ENCODE measurements at regions not wholly inside any gene's neighbourhood (a gene's known extent, or its start where the extent isn't known, plus 50 kb on each side); places are given as distances from the start of the nearest gene placed in this dataset.

DNA sequence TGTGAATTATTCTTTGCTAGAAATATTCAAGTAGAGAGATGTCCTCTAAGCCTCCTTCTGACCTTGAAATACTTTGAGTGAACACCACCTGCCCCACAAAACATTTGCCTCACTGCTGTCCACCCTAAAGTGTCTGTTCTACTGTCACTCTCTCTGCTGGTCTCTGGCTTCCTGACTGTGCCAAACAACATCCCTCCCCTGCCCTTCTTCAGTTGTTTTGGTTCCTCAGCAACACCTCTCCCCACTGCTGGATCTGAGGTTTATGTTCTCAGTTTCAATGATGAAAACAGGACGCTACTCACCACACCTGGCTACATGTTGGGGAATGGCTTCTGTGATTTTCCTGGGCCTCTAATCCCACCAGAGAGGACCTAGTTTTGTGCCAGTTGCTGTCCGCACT lies 456.9 kb downstream of the BCOR start:
- DNase-seq (ENCODE audit: low read depth): no peak

DNA sequence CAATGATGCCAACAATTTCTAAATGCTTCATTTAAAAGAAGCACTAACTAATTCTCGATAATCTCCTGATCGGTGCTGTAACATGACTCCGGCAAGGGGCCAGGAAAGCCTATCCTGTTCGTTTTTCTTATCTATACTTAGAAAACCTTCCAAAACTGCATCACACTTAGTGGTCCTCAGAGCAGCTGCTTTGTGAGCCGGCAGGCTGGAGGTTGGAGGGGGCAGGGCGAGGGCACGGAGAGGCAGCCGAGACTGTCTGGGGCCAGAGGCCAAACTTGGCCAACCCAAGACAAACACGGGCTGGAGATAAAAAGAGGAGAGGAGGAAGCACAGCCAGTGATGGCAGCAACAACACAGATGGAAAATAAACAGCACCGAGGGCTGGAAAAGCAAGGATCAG lies 455.7 kb downstream of the BCOR start:
- no peak for DNase-seq (ENCODE audit: low read depth)

DNA sequence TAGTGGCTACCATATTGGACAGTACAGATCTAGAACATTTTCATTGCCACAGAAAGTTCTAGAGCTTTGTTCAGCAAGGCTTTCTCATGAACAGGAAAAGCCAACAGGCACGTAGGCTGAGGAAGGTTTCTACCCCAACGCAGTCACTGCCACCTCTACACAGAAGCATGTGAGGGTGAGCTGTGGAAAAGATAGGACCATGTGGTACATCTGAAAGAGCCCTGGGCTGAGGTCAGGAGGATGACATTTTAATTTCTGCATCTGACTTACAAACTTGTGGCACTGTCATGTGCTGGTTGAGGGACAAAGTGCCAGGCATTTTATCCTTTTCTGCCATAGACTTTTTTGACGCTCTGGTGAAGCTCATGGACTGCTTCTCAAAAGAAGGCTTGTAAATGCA lies 454.2 kb downstream of the BCOR start:
- DNase-seq (ENCODE audit: low read depth): no peak

DNA sequence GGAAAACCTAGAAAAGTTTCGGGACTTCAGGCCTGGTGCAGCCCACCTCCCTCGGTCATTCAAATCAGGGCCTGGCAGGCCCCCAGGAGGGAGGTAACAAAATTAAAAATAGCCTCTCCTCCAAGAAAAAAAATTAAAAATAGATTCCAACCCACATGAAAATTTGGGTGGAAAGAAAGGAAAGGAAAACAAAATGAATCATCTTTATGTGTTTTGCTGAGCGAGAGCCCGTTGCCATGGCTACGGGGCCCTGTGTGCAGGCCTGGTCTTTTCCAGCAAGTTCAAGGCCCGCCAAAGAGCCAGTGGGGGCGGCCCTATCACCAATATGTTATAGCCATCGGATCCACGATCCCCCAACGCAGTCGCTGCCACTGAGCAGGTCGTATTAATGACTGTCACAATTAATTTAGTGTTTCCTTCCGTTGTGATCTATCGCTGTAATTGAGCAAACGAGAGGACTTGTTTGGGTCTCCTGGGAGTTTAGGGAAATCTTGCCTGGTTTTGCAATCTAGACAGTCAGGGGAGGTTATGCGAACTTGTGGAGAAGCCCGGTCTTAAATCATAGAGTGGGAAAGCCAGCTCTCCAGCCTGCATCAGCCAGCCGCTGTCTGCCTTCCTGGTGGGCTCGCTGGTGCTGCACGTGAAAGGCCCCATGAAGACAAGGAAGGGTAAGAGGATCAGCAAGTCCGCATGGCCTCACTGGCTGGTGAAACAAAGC lies 452.4 kb downstream of the BCOR start:
- DNase-seq (ENCODE audit: low read depth): peak; percentile 60

DNA sequence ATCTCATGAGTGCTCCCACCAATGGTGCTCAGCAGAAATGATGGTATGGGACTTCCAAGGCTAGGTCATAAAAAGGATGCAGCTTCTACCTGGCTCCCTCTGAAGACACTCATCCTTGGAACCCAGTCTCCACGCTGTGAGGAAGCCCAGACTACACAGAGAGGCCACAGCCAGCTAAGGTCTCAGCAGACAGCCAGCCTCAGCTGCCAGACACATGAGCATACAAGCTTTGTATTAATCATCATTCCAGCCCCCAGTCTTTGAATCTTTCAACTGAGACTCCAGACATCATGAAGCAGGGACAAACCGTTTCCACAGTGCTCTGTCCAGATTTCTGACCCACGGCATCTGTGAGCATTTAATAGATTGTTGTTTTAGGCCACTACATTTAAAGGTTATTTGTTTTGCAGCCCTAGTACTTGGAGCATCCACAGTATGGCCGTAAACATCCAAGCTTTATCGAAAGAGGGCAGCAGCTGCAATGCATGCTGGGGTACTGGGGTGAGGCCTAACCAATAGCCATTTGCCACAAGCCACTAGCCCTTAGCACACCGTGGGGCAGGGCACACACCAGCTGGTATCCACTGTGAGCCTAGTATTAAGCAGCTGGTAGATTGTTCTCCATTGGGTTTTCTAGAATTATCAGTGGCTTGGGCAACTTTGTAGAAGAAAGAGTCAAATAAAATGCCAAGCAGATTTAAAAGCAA lies 449.1 kb downstream of the BCOR start:
- DNase-seq (ENCODE audit: low read depth): no peak

DNA sequence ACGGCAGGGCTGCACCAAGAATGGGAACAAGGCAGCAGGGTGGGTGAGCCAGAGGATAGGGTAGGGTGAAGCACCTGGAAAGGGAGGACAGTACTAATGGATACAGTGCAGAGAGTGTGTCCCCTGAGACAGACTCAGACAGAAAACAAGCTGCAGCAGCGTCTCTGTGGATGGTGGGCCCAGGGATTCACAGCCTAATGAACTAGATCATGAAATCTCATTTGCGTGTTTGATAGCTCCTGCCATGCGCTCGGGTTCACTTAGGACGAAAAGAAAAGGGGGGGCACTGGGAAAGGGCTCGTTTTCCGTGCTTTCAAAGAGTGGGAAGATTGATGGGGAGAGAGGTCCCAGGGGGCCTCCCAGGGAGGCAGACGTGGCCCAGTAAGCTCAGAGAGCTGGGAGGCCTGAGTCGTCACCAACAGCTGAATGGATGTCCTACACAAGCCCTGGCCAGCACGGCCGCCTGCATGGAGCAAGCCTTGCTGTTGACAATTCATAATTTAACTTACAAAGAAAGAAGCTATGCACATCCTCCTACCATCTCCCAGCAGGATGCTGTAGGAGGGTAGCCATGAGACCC lies 446.9 kb downstream of the BCOR start:
- no peak for DNase-seq (ENCODE audit: low read depth)

DNA sequence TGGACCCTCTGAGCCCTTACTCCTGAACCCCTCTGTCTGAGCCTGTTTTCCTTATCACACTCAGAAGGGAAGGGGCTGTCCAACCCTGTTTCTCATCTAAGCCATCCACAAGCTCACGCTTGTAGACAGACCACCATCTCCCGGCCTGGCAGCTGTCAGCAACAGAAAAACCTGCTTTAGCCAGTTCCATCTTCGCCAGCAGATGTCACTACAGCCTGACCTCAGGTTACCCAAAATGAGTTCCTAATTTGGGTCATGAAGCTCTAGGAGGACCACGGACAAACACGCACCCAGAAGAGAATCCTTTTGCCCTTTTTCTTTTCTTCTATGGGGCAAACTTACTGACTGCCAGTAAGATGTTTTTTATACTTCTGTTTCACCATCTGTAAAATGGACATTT lies 445.4 kb downstream of the BCOR start:
- no peak for DNase-seq (ENCODE audit: low read depth)

DNA sequence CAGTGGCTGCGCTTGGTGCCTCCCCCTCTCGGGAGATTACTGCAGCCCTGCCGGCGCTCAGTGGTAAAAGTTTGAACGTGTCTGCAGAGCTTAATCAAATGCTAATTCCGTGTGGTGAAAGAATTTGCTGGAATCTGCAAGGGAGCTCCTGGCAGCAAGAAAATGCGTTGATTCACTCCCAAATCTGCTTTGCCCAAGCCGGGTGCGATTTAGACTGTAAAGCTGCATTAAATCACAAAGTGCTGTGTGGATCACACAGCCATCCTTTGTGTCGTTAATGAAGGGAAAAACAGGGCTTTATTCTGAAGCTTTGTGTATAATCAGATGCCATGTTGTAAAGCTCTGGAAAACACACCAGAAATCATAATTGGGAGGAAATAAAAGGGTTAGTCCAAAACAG lies 444.1 kb downstream of the BCOR start:
- DNase-seq (ENCODE audit: low read depth): peak; percentile 7

DNA sequence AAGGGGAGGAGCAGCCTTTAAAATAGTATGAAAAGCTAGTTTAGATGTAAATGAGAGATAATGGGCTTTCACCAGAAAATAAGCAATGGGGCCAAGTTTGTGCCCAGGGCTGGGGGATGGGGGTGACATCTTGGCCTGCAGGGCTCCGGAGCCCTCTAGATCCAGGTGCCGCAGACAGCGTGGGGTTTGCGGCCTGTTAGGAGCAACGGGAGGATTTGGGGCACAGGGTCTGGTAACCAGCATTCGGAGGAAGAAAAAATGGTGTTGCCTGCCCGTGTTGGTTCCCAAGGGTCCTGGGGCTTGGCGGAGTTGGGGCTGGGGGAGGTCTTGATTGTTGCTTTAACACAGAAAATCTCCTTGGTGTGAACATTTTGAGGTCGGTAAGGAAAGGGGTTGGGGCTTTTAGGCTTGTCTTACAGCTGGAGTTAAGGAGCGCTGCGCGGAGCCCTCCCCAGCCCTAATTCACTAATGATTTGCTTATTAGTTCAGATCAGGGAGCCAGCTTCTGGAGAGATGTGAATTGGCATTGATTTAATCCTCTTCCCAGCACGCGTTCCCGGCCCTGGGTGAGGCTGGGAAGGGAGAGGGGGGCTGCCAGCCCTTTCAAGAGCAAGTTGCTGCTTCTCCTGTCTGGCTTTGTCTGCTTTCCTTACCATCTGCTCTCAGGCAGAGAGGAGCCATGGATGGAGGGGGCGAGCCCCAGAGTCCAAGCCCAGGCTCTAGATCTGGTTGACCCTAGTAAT lies 443.4 kb downstream of the BCOR start:
- no peak for DNase-seq (ENCODE audit: low read depth)

DNA sequence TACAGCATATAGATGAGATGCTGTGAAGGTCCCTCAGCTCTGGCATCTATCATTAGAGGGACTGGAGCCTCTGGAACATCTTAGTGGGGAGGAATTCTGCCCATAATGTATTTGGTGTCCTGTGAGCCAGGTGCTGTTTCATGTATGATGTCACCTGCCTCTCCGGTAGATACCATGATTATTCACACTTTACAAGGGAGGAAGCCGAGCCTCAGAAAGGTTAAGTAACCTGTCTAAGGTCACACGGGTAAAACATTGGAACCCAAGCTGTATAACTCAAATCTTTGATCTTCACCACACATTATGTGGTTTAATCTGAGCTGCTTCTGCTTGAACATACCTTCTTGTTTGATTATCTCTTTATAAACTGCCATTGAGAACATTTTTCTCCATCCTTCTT lies 442.8 kb downstream of the BCOR start:
- DNase-seq (ENCODE audit: low read depth): no peak

DNA sequence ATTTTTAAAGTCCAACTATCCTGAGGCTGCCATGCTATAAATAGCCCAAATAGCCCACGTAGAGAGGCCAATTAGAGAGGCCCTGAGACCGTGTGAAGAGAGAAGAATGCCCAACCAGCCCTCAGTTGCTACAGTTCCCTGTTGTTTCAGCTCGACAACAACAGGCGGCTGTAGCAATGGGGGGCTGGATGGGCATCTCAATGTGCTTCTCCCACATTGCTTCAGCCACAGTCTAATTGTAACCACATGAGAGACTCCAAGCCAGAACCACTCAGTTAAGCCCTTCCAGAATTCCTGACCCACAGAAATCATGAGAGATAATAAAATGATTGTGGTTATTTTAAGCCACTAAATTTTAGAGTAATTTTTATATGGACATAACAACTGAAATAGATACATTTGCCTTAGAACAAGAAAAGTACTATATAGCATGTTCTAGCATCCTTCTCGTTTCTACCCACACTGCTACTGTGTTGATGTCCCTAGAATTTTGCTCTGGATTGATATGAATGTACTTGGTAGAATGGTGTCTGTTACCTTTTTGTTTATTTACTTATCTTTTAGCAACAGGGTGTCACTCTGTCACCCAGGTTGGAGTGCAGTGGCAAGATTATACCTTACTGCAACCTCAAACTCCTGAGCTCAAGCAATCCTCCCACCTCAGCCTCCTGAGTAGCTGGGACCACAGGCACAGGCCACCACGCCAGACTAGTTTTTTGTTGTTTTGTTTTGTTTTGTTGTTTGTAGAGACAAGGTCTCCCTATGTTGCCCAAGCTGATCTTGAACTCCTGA lies 436.4 kb downstream of the BCOR start:
- peak; percentile 3 for DNase-seq (ENCODE audit: low read depth)

DNA sequence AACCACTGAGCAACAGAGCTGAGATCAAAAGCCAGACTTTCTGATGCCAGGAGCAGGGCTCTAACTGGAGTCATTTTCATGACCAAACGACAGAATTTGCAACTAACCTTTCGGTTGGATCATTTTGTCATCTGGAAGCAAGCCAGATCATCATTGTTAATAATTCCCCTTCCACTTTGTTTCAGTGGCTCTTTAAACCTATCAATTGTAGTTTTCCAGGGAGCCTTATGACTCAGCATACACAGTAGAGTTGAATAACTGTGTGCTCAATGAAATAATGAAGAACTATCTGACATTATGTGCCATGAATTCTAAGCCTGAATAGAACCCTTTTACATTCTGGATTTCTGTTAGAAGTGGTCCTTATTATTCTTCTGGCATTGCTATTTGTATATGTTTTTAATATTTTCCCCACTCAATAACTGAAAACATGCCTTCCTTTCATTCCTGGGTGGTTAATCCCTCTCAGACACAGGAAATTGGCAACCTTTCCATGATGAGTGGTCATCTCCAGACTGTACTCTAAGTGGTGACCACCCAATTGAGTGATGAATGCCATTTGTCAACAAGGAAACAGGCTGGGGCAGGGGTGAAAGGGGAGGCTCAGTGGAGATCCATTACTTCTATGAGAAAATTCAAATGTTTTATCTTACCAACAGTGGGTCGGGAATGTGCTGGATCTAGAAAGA lies 431.8 kb downstream of the BCOR start:
- DNase-seq (ENCODE audit: low read depth): no peak

DNA sequence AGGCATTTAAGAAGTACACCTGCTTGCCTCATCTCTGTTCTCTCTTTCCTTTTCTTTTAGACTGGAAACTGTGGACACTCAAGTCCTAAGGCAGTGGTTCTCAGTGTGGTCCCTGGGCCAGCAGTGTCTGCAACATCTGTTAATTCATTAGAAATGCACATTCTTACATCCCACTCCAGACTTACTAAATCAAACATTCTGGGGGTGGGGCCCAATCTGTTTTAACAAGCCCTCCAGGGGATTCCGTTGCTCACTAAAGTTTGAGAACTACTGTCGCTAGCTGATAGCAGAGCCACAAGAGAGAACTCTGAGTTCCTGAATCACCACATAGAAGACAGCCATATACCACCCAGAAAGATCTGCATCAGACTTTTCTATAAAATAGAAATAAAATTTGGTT lies 430.6 kb downstream of the BCOR start:
- no peak for DNase-seq (ENCODE audit: low read depth)

DNA sequence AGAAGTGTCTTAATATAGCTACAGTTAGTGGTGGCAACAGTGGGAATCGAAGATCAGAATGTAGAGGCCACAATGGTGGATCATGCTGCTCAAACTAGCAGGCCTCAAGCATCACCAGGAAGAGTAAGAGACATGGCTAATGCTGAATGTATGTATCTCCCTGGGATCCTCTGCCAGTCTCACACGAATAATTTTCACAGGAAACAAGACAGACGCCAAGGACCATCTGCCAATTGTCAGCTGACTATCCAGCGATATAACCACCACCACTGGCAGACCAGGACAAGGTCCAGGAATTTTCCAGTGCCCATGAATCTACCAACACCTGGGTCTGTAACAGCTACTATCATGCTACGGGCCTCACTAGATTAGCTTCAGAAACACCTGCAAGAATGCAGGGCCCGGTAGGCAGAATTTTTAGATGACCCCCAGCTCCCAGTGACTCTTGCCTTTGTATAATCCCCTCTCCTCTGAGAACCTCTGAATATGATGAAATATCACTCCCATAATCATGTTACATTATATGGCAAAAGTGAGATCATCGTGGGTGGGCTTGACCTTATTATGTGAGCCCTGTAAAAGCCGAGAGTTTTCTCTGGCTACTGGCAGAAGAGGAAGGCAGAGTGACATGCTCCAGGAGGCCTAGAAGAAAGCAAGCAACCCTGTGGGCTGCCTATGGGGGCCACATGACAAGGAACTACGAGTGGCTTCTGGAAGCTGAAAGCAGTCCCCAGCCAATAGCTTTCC lies 429.8 kb downstream of the BCOR start:
- no peak for DNase-seq (ENCODE audit: low read depth)

DNA sequence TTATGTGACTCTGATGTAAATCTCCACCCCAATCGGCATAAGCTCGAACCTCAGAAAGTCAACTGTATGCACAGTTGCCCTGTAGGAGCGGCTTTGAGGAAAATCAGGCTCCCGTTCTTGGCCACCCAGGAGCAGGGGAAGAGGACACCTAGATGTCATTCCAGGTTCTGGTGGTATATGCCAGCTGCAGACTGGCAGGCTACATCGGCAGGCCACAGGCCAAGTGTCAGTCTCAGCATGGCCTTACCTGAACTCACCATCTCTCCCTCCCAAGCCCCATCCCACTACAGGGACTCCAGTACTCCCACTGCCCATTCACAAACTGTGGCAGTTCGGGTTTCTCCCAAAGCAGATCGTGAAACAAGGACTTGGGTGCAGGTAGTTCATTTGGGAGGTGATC lies 428.1 kb downstream of the BCOR start:
- no peak for DNase-seq (ENCODE audit: low read depth)

DNA sequence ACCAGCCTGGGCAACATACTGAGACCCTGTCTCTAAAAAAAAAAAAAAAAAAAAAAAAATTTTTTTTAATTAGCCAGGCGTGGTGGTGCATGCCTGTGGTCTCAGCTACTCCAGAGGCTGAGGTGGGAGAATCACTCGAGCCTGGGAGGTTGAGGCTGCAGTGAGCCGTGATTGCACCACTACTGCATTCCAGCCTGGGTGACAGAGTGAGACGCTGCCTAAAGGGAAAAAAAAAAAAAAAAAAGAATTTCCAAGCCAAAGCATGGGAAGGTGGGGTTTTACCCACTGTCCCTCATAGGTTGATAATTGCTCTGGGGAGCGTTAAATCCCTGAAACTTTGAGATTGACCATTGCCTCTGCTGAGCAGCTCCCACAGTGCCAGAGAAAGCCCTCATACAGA lies 427.5 kb downstream of the BCOR start:
- DNase-seq (ENCODE audit: low read depth): peak; percentile 19

DNA sequence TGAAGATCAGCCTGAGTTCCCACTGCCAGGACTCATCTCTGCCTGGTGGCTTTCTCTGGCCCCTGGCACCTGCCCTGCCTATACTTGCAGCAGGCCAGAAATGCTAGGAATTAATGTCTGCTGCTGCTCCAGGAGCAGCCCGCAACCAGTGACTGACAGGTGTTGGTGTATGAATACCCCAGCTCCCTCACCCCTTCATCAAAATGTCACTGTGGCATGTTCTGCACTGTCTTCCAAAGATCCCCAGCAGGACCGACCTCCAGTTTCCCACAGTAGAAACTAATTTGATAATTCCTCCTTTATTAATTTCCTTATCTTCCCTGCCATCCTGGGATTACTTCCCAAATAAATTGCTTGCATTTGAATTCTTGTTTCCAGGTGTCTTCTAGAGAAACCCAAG lies 425.4 kb downstream of the BCOR start:
- DNase-seq (ENCODE audit: low read depth): no peak

DNA sequence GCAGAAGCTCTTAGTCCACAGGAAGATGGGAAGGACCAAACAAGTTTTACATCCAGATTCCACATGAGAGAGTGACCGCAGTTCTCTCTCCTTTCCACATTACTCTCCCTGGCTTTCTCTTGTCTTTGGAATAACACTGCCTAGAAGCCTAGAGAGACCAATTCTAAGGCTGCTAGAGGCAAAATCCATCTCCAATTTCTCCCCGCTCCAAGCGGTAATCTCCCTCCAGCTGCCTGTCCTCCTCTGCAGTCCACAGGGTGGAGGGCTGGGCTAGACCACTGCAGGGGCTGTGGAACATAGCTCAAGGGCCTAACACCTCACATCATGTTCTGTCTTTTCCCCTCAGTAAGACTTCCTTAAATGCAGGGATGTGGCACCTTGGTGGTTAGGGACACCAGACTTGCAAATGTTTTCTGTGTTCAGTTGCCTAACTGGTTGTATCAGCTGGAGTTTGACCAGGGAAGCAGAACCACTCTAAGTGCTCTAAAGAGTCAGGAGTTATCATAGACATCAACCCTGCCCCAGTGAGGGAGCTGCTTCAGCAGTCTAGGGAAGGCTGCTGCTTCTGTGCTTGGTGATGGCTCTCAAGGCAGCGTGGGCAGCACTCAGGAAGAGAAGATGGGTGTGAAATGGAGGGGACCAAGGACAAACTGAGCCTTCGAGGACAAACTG lies 423.1 kb downstream of the BCOR start:
- DNase-seq (ENCODE audit: low read depth): no peak

DNA sequence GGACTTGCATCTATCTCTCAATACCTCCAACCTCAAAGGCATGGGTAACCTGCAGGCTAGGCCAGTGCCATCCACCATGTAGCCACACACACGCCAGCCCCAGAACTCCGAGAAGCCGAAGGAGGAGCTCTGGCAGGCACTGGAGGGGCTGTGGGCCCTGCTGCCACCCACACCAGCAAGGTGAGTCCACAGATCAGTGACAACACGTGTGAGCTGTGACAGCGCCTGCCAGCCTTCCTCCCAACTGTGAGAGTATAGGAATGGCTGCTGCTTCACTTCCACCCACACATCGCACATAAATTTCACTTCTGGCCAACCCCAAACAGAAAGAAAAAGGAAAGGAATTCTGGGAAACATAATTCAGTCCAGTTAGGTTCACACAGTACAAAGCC lies 422.6 kb downstream of the BCOR start:
- DNase-seq (ENCODE audit: low read depth): no peak

DNA sequence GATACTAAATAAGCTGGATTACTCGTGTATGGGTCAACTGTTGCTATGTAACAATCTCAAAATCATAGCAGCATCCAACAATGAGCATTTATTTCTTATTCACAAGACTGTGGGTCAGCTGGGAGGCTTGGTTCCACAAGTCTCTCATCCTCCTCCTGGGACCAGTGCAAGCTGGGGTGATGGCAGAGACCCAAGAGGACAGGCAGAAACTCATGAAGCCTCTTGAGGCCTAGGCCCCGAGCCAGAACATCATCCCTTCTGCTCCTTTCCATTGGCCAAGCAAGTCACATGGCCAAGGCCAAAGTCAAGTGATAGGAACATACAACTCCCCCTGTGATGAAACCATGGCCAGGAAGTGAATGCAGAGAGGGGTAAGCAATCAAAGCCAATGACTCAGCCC lies 422.1 kb downstream of the BCOR start:
- peak; percentile 7 for DNase-seq (ENCODE audit: low read depth)

Data from amniotic epithelial cell (primary cell).